ENCODE measurements at regions not wholly inside any gene's neighbourhood (a gene's known extent, or its start where the extent isn't known, plus 50 kb on each side); places are given as distances from the start of the nearest gene placed in this dataset.

DNA sequence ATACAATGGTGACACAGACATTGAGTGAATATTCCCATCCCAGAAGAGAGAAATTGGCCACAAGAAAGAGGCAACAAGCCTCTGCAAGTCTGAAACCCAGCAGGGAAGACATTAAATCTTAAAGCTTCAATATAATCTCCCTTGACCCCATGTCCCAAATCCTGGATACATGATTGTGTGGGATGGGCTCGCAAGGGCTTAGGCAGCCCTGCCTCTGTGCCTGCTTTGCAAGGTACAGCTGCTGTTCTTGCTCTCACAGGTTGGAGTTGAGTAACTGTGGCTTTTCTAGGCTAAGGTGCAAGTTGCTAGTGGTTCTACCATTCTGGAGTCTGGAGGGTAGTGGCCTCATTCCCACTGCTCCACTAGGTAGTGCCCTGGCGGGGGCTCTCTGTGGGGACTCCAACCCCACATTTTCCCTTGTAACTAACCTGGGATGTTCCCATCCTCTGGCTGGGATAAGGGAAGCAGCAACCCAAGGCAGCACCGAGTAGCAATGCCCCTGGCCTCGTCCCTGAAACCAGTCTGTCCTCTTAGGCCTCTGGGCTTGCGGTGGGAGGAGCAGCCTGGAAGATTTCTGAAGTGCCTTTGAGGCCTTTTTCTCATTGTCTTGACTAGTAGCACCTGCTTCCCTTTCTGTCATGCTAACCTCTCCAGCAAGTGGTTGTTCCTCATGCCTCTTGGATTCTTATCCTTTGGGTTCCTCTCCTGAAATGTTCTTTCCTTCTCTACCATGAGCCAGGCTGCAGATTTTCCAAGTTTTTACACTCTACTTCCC lies 90.0 kb downstream of the FAM174B start:
- H3K27ac ChIP-seq: no peak overlapping the region
- TF ChIP-seq CTCF (conservative IDR thresholded peaks at IDR 0.05) (no peak), ZFX (IDR thresholded peaks at IDR 0.05) (no peak)

- no peak overlapping the region for H3K27ac ChIP-seq
These were observed 93.8 kb downstream of the FAM174B start for GRCh38 chr15:92561754-92562153.

GRCh38 chr15:92553317-92553716 lies 102.3 kb downstream of the FAM174B start:
- TF ChIP-seq CTCF (conservative IDR thresholded peaks at IDR 0.05) (no peak), ZFX (IDR thresholded peaks at IDR 0.05) (no peak)
- no peak overlapping the region for H3K27ac ChIP-seq

More at GRCh38 chr15:92561754-92562153, 93.8 kb downstream of the FAM174B start:
- TF ChIP-seq ZFX (IDR thresholded peaks at IDR 0.05) (no peak), CTCF (conservative IDR thresholded peaks at IDR 0.05) (no peak)

DNA sequence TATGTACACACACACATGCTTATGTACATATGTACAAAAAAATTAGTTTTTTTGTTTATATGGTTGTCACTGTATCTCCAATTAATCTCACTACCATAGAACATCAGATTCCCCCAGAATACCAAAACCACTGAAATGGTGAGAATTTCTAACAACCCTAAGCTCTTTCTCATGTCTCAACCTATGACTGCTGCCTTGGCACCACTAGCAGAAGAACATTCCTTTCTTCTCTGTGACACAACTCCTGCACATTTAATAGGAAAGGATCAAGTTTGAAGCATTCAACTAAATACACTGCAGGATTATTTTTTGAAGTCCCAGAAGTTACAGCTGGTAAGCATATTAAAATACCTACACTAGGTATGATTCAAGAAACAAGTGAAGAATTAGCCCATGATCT lies 109.6 kb downstream of the FAM174B start:
- TF ChIP-seq CTCF (conservative IDR thresholded peaks at IDR 0.05): no peak
- H3K27ac ChIP-seq: no peak overlapping the region

DNA sequence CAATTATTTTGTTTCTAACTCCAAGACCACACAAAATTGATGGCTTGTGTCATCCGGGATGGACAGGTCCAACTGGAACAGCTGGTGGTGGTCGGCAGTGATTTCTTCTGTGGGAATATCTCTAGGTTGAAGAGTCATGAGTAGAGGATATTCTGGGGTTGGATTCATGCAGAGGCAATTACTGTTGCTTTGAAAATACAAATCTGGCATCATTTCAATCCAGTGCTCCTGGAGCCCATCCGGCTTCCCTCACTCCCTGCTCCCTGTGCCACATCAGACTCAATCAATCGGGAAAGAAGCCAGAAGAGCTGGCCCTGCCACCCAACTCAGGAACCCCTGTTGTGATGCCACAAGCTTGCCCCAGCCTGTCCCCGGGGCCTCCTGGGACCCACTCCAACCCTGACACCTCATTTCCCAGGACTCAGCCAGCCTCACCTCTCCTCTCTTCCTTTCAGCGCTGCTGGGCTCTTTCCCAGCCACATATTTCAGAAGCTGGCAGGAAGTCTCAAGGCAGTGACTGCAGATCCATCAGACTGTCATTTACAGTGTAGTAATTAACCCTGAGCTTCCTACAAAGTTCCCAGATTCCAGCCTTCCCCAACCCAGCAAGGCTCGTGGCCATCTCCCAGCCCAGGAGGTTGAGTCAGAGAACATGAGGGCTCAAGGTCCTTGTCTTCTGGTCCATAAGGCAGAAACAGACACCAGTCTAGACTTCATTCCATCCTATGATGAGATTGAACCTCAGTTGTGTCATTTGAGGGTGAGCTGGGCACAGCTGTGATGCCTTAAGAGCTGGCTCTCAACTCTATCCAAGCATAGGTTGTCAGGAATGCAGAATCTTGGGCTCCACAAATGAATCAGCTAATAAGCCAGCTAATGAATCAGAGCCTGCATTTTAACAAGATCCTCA lies 114.0 kb downstream of the FAM174B start:
- TF ChIP-seq CTCF (conservative IDR thresholded peaks at IDR 0.05) (no peak), ZFX (IDR thresholded peaks at IDR 0.05) (no peak)
- no peak overlapping the region for H3K27ac ChIP-seq

GRCh38 chr15:92538115-92538514 lies 117.5 kb downstream of the FAM174B start:
- no peak for TF ChIP-seq ZFX (IDR thresholded peaks at IDR 0.05)
- no peak for TF ChIP-seq CTCF (conservative IDR thresholded peaks at IDR 0.05)
- H3K27ac ChIP-seq: no peak overlapping the region

DNA sequence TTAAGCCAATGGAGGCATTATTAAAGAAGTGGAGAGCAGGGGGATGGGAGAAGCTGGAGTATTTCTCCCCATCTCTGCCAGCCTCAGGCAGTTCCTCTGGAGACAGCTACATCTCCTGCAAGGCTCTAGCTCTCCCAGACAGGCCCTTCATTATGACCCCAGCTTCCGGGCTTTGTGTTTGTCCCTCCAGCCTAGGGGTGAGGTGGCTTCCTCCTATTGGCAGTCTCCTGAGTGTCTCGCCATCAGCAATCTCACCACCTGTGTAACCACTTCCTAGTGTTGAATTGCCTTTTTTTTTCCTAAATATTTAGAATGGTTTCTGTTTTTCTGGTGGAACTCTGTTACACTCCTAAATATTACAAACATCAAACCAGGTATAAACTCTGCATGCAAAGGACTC lies 122.3 kb downstream of the FAM174B start:
- TF ChIP-seq CTCF (conservative IDR thresholded peaks at IDR 0.05) (no peak), ZFX (IDR thresholded peaks at IDR 0.05) (no peak)
- H3K27ac ChIP-seq: no peak overlapping the region
